Liver (tissue), 8 donors: ENCODE measurements at regions not wholly inside any gene's neighbourhood (a gene's known extent, or its start where the extent isn't known, plus 50 kb on each side); places are given as distances from the start of the nearest gene placed in this dataset.

Experiments used
- DNase-seq: peaks from one replicate; pipeline ENCODE4 v3.0.0-alpha.2; 2017; ENCODE audit warnings: low spot score
- H3K27ac ChIP-seq, 2 donors: one replicate each; pipeline ENCODE4 v1.7.0; 2013; ENCODE audit warnings: inconsistent platforms in 2 of 2, low read length in 2 of 2, control low read depth in 1 of 2, low read depth in 1 of 2, mild to moderate bottlenecking in 1 of 2
- H3K27me3 ChIP-seq, 4 donors: one replicate each; pipeline versions ENCODE4 v1.6.1 to v1.7.0; 2013; ENCODE audit warnings: low read length in 3 of 4, inconsistent platforms in 1 of 4, mild to moderate bottlenecking in 1 of 4, moderate library complexity in 1 of 4; ENCODE audit not compliant: control insufficient read depth in 4 of 4, insufficient read depth in 4 of 4
- H3K36me3 ChIP-seq, 4 donors: one replicate each; pipeline versions ENCODE4 v1.6.1 to v1.7.0; 2013; ENCODE audit warnings: low read length in 3 of 4, mild to moderate bottlenecking in 3 of 4, low read depth in 1 of 4, moderate library complexity in 1 of 4; ENCODE audit not compliant: control insufficient read depth in 4 of 4, insufficient read depth in 3 of 4
- H3K4me1 ChIP-seq, 4 donors: one replicate each; pipeline versions ENCODE4 v1.6.1 to v1.7.0; 2013; ENCODE audit warnings: low read length in 3 of 4, mild to moderate bottlenecking in 3 of 4, moderate library complexity in 1 of 4; ENCODE audit not compliant: control insufficient read depth in 4 of 4, insufficient read depth in 4 of 4
- H3K4me3 ChIP-seq, 3 donors: one replicate each; pipeline versions ENCODE4 v1.6.1 to v1.7.0; 2013; ENCODE audit warnings: low read length in 3 of 3, control low read depth in 1 of 3, low read depth in 1 of 3, mild to moderate bottlenecking in 1 of 3
- H3K9ac ChIP-seq, 2 donors: one replicate each; pipeline ENCODE4 v1.7.0; 2013; ENCODE audit warnings: low read length in 2 of 2, mild to moderate bottlenecking in 2 of 2, moderate library complexity in 2 of 2, control low read depth in 1 of 2, low read depth in 1 of 2
- H3K9me3 ChIP-seq, 4 donors: one replicate each; pipeline versions ENCODE4 v1.6.1 to v1.7.0; 2013; ENCODE audit warnings: low read length in 3 of 4; ENCODE audit not compliant: control insufficient read depth in 4 of 4
- ATF3 ChIP-seq: IDR thresholded peaks from 2 replicates; pipeline ENCODE4 v1.6.1; 2016; ENCODE audit warnings: antibody characterized with exemption
- CTCF ChIP-seq: fragments of 150-350 bp; IDR thresholded peaks from 2 replicates; pipeline ENCODE4 v1.5.1; 2017; ENCODE audit warnings: improper control_type of control experiment, low read depth, low read length; ENCODE audit not compliant: missing input control
- EGR1 ChIP-seq, 2 donors: IDR thresholded peaks; 2 replicates each; pipeline ENCODE4 v1.6.1; 2016 to 2018; ENCODE audit warnings: antibody characterized with exemption in 2 of 2, low read depth in 2 of 2
- FOXA1 ChIP-seq: IDR thresholded peaks from 2 replicates; pipeline ENCODE4 v1.6.1; 2016; ENCODE audit warnings: antibody characterized with exemption
- FOXA2 ChIP-seq: IDR thresholded peaks from 2 replicates; pipeline ENCODE4 v1.6.1; 2016; ENCODE audit warnings: antibody characterized with exemption
- GABPA ChIP-seq, 2 donors: IDR thresholded peaks in 1 of 2; conservative IDR thresholded peaks in 1 of 2; 2 replicates each; pipeline ENCODE4 v1.6.1; 2016; ENCODE audit warnings: antibody characterized with exemption in 2 of 2, mild to moderate bottlenecking in 1 of 2, moderate library complexity in 1 of 2
- HNF4A ChIP-seq, 2 donors: conservative IDR thresholded peaks; 2 replicates each; pipeline ENCODE4 v1.6.1; 2016; ENCODE audit warnings: antibody characterized with exemption in 2 of 2, mild to moderate bottlenecking in 2 of 2
- HNF4G ChIP-seq: IDR thresholded peaks from 2 replicates; pipeline ENCODE4 v1.6.1; 2016; ENCODE audit warnings: antibody characterized with exemption
- JUND ChIP-seq, 2 donors: IDR thresholded peaks; 2 replicates each; pipeline ENCODE4 v1.6.1; 2016; ENCODE audit warnings: antibody characterized with exemption in 2 of 2
- MAX ChIP-seq: IDR thresholded peaks from 2 replicates; pipeline ENCODE4 v1.6.1; 2016; ENCODE audit warnings: antibody characterized with exemption
- RAD21 ChIP-seq, 2 donors: IDR thresholded peaks; 2 replicates each; pipeline ENCODE4 v1.6.1; 2016; ENCODE audit warnings: antibody characterized with exemption in 2 of 2, mild to moderate bottlenecking in 2 of 2
- REST ChIP-seq: IDR thresholded peaks from 2 replicates; pipeline ENCODE4 v1.6.1; 2016; ENCODE audit warnings: antibody characterized with exemption, mild to moderate bottlenecking
- RXRA ChIP-seq, 2 donors: IDR thresholded peaks; 2 replicates each; pipeline ENCODE4 v1.6.1; 2017 to 2018; ENCODE audit warnings: antibody characterized with exemption in 2 of 2, mild to moderate bottlenecking in 1 of 2
- SP1 ChIP-seq: IDR thresholded peaks from 2 replicates; pipeline ENCODE4 v1.6.1; 2018; ENCODE audit warnings: antibody characterized with exemption, mild to moderate bottlenecking
- TAF1 ChIP-seq: conservative IDR thresholded peaks from 2 replicates; pipeline ENCODE4 v1.6.1; 2016; ENCODE audit warnings: antibody characterized with exemption, mild to moderate bottlenecking
- YY1 ChIP-seq: IDR thresholded peaks from 2 replicates; pipeline ENCODE4 v1.6.1; 2016; ENCODE audit warnings: antibody characterized with exemption, mild to moderate bottlenecking
- ZBTB33 ChIP-seq: IDR thresholded peaks from 2 replicates; pipeline ENCODE4 v1.6.1; 2016; ENCODE audit warnings: antibody characterized with exemption
- WGBS: extraction: QIAGEN DNeasy Blood & Tissue Kit; methylation state at CpG from one replicate; pipeline ENCODE4 v1.1.7; 2013; 5-methylcytosine and 5-hydroxymethylcytosine counted together
- donor health status: healthy.
- donor health status: healthy.
- donor health status: healthy.
- donor health status: healthy.
- donor health status: healthy.

GRCh38 chr4:1578251-1578773, 105.8 kb downstream of the FAM53A start:
- Histone ChIP-seq H3K9ac (no peak overlapping the region), H3K4me3 (no peak overlapping the region), H3K27ac (no peak overlapping the region), H3K36me3 (no peaks in the 10 kb centered on the region), H3K4me1 (peaks cover 2 to 19% (median 13%) of the 10 kb centered on the region in 4 donors), H3K9me3 (no peaks in the 10 kb centered on the region), H3K27me3 (peaks cover 0 to 2% (median 0%) of the 10 kb centered on the region in 4 donors)
- WGBS, result 63% methylated on average over 34 of the region's 34 CpGs
- TF ChIP-seq ATF3 (no peak), REST (no peak), RAD21 (IDR thresholded peaks at IDR 0.05) (no peak), FOXA1 (no peak), RXRA (IDR thresholded peaks at IDR 0.05) (no peak), JUND (IDR thresholded peaks at IDR 0.05) (no peak), YY1 (no peak), TAF1 (no peak), EGR1 (IDR thresholded peaks at IDR 0.05; ENCODE audit: low read depth in 2 of 2) (no peak), FOXA2 (no peak), ZBTB33 (no peak), GABPA (IDR thresholded peaks at IDR 0.05 in 1 of 2, conservative IDR thresholded peaks at IDR 0.05 in 1 of 2) (no peak)
- DNase-seq, result no peak

GRCh38 chr4:1577822-1578217, 106.3 kb downstream of the FAM53A start:
- Histone ChIP-seq H3K4me3 (no peak overlapping the region), H3K9ac (no peak overlapping the region), H3K27ac (no peak overlapping the region), H3K36me3 (no peaks in the 10 kb centered on the region), H3K27me3 (peaks cover 0 to 2% (median 0%) of the 10 kb centered on the region in 4 donors), H3K9me3 (no peaks in the 10 kb centered on the region), H3K4me1 (peaks cover 2 to 19% (median 13%) of the 10 kb centered on the region in 4 donors)
- DNase-seq, result no peak
- 62% methylated on average over 17 of the region's 17 CpGs for WGBS
- TF ChIP-seq JUND (IDR thresholded peaks at IDR 0.05), result no peak
- TF ChIP-seq FOXA2, result no peak
- TF ChIP-seq HNF4G, result no peak
- TF ChIP-seq SP1, result no peak
- no peak for TF ChIP-seq FOXA1
- TF ChIP-seq REST, result no peak
- TF ChIP-seq RXRA (IDR thresholded peaks at IDR 0.05), result no peak
- no peak for TF ChIP-seq CTCF
- TF ChIP-seq MAX, result no peak
- no peak for TF ChIP-seq YY1
- no peak for TF ChIP-seq EGR1 (IDR thresholded peaks at IDR 0.05; ENCODE audit: low read depth in 2 of 2)
- TF ChIP-seq RAD21 (IDR thresholded peaks at IDR 0.05), result no peak
- TF ChIP-seq ZBTB33, result no peak
- TF ChIP-seq TAF1, result no peak
- TF ChIP-seq HNF4A (conservative IDR thresholded peaks at IDR 0.05), result no peak
- no peak for TF ChIP-seq ATF3
